ENCODE measurements at regions not wholly inside any gene's neighbourhood (a gene's known extent, or its start where the extent isn't known, plus 50 kb on each side); places are given as distances from the start of the nearest gene placed in this dataset.

DNA sequence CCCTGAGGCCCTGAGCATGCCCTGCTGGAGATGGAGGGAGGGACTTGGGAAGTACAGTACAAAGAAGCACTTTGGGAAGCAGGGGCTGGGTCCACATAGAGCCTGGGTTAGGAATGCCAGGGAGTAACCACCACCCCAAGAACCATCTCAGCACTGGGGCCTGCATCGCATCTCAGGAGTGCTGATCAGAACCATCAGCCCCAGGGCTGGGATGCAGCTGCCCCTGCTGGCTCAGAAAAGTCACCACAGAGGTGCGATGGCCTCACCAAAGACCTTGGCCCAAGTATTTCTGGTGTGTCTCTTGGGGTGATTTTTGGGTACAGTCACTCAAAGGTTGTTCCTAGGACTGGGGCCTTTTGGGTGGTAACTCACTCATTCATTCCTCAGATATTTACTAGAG lies 236.8 kb upstream of the MVB12B start:
- DNase-seq (ENCODE audit: low spot score): no peak

DNA sequence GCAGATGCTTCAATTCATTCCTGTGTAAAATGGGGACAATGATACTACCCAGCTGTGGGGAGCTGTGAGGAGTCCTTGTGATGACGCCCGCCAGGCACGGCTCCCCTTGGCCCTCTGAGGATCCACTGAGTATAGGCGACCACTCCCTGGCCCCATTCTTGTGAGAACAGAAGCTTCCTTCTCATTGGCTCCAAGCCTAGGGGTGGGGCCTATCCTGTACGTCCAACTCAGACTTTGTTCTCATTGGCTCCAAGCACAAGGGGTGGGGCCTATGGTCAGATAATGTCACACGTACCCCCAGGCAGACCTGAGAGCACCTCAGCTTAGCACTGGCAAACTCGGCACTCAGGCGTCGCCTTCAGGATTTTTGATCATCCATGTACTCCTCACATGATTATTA lies 232.9 kb upstream of the MVB12B start:
- peak; percentile 17 for DNase-seq (ENCODE audit: low spot score)

DNA sequence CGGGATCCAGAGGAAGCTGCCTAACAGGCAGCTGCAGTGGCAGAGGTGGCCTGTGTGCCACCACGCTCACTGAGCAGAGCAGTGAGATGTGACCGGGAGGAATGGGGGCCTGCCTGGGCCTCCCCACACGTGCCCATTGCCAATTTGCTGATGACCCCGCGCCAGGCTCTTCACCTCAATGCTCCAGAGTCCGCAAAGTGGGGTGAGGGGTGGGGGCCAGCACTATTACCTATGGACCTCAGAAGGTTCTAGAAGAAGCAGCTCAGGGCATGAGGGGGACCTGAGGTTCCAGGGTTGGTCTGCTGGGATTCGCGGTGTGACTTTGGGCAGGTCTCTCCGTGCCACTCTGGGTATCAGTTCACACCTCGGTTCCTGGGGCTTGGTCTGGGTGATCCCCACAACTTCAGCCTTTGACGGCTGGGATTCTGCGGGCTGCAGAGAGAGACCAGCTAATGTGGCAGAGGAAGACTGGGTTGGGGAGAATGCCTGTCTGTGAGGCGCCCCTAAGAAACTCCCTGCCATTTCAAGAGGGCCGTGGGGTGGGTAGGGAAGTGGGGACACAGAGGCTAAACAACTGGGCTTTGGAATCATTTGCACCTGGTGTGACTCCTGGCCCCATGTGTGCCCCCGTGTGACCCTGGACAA lies 231.0 kb upstream of the MVB12B start:
- no peak for DNase-seq (ENCODE audit: low spot score)

DNA sequence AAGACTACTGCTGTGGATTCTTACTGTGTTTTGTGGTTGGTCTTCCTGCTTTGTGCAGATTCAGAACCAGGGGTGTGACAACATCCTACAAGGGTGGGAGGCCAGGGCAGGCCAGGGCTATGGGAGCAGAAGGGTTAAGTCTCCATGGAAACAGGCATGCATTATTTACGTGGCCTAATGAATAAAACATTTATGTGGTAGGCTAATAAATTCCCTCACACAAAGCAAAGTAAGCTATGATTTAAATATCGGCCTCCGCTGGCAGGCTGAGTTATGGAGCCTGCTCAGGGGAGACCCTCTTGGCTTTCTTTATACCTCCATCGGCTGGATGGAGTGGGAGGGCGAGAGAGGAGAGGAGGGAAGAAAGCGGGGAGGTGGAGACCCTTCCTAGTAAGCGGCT lies 230.3 kb upstream of the MVB12B start:
- DNase-seq (ENCODE audit: low spot score): peak; percentile 13

DNA sequence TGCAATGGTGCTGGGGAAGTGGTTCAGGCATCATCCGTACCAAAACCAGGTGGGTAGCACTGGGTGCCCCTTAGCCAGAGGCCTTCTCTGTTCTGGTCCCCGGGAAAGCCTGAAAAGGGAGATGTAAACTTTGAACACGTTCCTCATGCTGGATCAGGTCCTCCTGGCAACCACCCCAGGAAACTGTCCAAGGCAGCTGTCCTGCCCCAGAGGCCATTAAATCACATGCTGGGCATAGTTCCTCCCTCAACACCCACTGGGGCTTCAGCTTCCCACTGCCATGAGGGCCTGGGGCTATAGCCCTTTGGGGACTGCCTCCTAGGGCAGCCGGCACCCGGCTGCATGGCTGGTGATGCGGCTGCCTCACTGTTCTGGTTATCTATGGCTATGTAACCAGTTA lies 228.9 kb upstream of the MVB12B start:
- DNase-seq (ENCODE audit: low spot score): no peak

DNA sequence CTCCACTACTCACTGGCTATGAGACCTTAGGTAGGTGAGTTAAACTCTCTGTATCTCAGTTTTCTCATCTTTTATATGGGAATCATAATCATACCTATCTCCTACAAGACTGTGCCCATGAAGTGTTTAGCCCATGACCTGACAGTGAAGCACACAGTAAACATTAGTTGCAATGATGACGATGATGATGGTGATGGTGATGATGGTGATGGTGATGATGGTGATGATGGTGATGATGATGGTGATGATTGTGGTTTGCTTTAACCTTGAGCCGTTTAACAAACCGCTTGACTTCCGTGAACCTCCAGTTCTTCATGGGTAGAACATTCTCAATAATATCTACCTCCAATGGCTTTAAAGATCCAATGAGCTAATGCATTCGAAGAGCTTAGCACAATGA lies 220.2 kb upstream of the MVB12B start:
- no peak for DNase-seq (ENCODE audit: low spot score)

DNA sequence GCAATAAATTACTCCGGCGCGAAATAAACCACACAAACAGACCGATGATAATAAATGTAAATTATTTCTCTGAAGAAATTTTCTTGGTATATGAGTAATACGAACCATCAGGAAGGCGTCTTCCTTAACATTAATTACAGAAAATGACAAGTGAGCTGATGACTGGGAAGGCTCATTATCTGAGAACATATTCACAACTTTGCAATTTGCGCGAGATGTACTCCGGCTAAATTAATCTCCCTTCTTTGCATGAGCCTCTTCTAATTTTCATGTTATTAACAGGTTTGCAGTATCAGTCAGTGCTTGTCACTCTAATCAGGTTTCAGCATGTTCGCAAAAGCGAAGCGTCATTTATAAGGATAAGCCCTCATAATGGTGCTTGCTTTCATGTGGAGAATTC lies 218.9 kb upstream of the MVB12B start:
- DNase-seq (ENCODE audit: low spot score): no peak

DNA sequence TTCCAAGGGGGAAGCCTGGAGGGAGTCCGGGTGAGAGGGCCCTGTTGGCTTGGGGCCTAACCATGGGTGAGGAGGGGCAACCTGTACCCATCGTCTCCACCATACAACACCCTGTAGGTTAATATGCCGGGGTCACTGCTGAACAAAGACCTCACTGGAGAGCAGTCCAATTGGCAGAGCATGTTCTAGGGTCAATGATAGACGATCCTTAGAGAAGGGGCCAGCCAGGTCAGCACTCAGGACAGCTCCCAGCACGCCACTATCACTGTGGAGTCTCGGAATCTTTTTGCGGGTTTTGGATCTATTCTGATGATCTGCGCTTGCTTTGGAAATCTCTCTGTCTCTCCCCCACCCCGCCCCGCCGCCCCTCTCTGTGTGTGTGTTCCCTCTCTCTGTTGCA lies 218.4 kb upstream of the MVB12B start:
- DNase-seq (ENCODE audit: low spot score): peak; percentile 36

DNA sequence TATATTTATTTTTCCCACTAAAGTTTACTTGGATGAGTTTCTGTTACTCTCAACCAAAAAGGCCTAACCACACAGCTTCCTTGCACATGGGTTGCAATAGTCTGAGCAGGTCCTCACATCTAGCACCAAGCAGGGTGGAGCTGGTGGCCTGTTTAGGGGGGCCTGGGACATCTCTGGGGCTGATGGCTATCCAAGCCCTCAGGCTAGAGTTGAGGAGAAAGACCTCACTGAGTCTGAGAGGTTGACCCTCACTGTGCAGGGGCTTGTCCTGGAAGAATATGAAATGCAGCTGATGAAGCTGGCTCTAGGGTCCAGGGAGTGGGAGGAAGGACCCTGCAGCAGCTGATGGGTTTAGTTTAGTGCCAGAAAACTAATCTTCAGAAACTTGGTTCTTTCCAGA lies 217.1 kb upstream of the MVB12B start:
- DNase-seq (ENCODE audit: low spot score): no peak

DNA sequence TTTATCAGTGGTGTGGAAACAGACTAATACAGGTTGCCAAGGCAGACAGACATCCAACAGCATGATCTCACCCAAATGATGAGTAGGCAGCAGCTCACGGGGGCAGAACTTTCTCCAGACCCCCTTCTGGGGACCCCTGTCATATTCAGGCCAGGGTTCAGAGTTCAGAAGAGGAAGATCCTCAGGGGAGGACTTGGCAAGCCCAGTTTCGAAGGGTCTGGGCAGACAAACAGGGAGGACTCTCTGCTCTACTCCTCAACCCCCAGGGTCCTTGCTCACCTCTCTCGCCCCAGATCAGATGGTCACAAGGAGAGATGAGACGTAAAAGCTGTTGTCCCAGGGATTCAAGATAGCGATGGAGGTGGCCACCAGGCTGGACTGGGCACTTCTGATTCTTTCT lies 215.1 kb upstream of the MVB12B start:
- no peak for DNase-seq (ENCODE audit: low spot score)

DNA sequence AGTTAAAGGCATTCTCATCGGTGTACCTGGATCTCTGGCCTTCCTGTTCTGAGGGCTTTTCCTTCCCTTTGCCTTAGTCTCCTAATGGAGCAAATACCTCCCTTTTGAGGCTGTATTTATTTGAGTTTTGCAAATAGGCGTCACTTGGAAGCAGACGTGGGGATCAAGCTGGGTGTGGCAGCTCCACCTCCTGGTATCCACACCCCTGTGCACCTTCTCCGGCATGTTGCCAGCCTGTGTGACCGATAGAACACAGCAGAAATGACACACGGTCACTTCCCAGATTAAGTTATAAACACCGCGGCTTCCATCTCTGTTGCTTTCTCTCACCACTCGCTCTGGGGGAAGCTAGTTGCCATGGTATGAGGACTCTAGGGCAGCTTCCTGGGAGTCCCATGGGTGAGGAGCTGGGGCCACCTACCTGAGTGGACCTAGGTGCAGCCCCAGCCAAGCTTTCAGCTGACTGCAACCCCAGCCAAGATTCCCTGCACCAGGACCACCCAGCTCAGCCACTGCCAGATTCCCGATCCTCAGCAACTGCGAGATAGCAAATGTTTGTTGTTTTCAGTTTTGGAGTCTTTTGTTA lies 214.4 kb upstream of the MVB12B start:
- DNase-seq (ENCODE audit: low spot score): no peak

DNA sequence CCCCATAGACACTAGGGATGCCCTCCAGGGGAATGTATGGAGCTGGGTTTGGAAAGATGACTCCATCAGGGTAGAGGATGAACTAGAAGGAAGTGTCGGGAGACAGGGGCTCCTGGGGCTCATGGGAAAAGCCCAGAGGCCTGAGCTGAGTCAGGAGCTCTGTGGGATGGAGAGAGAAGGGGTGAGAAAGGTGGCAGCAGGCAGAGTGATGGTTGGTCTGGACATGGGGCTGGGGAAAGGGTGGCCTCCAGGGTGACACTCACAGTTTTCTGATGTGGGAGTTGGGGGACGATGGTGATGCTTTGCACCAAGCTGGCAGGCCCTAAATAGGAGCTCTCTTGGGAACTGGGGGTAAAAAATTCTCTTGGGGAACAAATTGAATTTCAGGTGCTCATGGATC lies 213.5 kb upstream of the MVB12B start:
- DNase-seq (ENCODE audit: low spot score): no peak

DNA sequence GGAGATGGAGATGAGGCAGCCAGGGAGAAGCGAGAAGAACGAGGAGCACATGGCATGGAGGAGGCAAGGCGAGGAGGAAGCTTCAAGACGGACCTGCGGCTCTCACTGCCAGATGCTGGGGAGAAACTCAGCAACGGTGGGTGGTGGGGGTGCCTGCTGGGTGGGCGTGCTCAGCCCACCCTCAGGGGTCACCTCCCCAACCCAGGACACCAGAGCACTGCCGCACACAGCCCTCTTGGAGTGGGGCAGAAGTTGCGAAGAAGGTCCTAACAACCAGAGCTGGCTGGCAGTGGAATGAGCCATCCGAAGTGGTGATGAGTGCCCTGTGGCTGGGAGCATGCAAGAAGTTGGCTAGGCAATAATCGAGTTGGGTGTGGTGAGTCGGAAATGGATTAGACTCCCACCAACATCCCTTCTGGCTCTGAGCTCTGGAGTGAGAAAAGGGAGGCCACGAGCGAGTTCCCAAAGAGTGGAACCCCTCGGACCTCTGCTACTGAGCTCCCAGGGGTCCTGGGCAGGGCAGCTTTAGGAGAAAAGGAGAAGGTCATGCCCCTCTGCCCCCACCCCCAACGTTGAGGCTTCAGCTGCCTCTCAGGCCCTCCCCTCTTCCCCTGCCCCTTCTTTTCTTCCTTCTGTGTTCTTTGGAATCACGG lies 212.7 kb upstream of the MVB12B start:
- no peak for DNase-seq (ENCODE audit: low spot score)

DNA sequence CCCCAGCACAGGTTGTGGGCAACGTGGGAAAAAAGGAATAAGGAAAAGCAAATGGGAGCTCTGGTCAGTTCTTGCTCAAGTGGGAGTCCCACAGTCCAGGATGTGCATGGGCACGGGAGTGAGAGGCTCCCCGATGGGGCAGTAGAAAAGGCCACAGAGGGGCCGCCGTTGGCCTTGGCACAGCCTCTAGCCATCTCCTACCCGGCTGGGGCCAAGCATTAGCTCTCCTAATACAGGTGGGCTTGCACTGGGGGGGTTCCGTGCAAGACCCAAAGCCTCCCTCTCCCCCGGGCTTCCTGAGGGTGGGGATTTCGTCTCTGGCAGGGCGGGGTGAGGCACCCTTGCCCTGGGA lies 212.2 kb upstream of the MVB12B start:
- DNase-seq (ENCODE audit: low spot score): no peak

DNA sequence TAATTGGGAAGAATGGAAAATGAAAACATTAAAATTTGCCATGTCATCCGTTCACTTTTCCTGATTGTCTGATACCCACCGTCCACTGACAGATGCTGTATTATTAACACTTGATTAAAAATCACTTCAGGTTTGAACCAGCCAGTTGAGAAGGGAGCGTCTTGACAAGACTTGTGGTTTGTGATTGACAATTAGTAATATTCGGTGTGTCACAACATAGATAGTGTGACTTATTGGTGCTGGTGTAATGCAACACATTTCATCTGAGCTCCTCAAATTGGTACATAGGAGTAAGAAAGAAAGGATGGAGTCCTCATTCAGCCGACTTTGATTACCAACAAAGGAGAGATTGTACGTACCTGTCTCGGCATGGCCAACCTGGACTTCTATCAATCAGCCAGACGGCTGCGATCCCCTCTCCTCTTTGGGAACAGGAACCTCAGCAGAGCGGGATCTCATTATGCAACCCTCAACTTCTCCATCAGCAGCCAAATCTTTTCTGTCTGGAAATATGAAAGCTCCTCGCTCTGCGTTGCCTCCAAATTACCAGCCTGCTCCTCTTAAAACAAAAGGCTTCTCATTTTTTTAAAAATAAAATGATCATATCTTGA lies 211.7 kb upstream of the MVB12B start:
- DNase-seq (ENCODE audit: low spot score): no peak

DNA sequence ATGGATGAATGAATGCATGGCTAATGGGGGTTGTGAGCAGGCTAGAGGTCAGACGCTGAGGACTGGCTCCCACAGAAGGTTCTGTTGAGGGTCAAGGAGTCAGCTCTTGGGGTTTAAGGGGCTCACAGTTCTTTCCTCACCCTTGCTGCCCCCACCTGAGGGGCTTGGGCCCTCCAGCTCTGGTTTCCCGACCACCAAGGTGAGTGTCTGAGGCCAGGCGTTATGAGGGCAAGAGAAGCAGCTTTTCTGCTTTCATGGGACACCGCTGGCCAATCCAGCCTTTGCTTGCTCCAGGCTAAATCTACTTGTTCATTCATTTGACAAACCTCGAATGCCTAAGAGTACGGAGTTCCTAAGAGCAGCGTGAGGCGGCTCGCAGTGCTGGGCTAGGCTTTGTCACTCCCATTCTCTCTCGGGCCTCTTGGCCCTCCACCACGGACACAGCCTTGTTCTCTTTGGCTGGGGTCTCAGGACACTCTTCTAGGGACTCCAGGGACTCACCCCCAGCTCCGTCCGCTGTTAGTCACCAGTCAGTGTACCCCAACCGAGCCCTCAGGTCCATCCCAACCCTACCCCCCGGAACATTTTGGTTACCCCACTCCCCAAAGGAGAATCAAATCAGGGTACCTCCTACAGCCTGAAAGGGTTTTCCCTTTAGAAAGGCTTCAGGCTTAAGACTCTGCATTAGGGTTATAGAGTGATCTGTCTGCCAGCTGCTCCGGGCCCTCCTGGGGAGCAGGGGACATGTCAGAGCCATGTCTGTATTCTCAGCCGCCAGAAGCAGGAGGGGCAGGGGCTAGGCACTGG lies 210.1 kb upstream of the MVB12B start:
- DNase-seq (ENCODE audit: low spot score): no peak

DNA sequence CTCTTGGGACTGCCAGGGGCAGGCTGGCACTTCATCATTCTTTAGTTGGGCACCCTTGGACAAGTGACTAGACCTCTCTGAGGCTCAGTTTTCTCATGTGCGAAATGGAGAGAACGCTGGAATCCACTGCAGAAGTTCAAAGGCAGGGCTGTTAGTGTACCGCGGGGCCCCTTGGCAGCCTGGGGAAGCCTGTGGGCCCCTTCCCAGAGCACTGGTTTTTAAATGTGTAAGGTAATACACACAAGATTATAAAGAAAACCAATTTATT lies 209.5 kb upstream of the MVB12B start:
- no peak for DNase-seq (ENCODE audit: low spot score)

DNA sequence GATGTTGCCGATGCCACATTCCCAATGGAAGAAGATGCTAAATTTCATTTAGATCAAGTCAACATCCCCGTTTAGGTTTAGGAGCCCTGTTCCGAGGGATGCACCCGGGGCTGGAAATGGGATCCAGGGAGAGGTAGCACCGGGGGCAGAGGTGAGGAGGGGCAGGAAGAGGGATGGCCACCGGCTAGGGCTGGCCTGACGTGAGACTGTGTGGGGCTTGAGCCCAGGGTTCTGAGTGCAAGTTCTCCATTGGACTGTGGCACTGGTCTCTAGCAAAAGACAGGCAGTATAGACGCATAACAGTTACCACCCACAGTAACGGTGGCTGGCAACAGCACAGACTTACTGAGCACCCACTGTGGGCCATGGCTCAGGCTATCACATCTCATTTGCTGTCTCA lies 209.0 kb upstream of the MVB12B start:
- DNase-seq (ENCODE audit: low spot score): no peak

DNA sequence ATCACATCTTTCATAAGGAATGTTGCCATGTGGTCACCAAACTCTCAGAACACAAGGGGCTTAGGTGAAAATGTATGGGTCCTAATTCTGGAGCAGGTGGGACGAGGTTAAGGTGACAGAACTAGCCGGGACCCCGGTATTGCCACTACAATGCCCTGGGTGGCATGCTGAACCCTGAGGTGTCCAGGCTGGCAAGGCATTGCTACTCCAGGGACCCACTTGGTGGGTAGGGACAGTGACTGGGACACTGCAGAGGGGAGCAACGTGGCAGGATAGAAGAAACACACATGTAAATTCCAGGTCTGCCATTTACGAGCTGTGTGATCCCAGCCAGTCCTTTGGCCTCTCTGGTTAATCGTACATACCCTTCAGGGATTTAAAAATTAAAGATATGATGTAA lies 206.9 kb upstream of the MVB12B start:
- no peak for DNase-seq (ENCODE audit: low spot score)

DNA sequence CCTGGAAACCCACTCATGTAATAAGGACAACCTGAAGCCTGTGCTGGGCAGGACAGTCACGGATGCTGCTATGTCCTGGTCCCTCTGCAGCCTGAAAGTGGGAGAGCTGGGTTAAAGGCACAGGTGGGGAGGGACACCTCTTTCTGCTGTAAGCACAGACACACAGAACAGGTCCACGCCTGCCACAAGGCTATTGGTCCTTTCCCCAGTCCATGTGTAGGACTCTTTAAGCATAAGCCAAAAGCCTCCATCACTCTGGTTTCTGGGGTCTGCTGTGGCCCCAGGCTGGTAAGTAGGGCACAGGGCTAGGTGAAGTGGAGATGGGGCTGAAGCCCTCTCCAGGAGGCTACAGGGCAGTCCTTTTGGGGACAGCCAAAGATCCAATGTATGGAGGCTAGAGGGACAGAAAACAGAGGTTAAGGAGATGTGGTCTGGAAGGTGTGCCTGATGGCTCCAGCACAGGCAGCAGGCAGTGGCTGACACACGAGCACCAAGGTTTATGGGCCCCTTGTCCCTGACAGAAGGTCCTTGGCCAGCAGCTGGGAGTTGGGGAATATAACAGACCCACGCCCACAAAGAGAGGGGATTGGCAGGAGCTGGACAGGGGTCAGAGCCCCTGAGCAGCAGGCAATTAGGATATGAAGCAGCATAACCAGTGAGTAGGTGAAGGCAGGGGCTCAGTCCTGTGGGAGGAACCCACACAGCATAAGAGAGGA lies 203.6 kb upstream of the MVB12B start:
- no peak for DNase-seq (ENCODE audit: low spot score)

DNA sequence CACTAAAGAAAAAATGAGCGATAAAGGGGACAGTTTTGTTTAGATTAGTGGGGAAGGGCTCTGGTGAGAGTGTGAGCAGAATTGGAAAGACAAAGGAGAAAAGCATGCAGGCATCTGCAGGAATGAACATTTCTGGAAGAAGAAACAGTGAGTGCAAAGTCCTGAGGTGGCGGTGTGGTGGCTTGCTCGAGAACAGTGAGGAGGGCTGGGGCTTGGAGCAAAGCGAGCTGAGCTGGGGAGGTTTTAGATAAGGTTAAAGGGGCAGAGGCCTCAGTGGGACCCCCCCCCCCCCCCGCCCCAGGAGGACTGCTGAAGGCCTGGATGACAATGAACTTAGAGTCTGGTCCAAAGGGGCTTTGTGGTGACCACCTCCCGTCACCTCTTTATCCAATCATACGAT lies 202.7 kb upstream of the MVB12B start:
- DNase-seq (ENCODE audit: low spot score): no peak

DNA sequence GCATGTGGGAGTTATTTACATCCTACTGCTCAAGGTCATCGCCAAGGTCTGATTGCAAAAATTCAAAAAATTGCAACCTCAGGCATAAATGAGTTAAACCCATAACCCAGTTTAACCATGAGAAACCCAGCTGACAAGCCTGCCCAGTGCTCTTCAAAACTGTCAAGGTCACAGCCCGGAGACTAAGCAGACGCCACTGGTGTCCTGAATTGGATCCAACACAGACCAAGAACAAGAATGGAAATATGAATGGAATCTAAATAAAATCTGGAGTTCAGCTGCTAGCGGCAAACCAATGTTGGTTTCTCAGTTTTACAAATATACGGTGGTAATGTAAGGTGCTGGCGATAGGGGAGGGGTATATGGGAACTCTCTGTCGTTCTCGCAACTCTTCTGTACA lies 201.5 kb upstream of the MVB12B start:
- no peak for DNase-seq (ENCODE audit: low spot score)

Measured in COLO829 (cell line).